ENCODE measurements at regions not wholly inside any gene's neighbourhood (a gene's known extent, or its start where the extent isn't known, plus 50 kb on each side); places are given as distances from the start of the nearest gene placed in this dataset.

- TF ChIP-seq POLR2A (IDR thresholded peaks at IDR 0.05) = no peak
- no peak for TF ChIP-seq CTCF (IDR thresholded peaks at IDR 0.05 in 8 of 11, conservative IDR thresholded peaks at IDR 0.05 in 3 of 11)
- TF ChIP-seq POLR2AphosphoS5 (IDR thresholded peaks at IDR 0.05) = no peak
These were observed 106.9 kb downstream of the POSTN start for GRCh38 chr13:37491661-37492060.
